HEK293 (cell line): ENCODE measurements at regions not wholly inside any gene's neighbourhood (a gene's known extent, or its start where the extent isn't known, plus 50 kb on each side); places are given as distances from the start of the nearest gene placed in this dataset.

Experiments
- CTCF ChIA-PET: fragments of 350-600 bp; formaldehyde crosslinking; extraction: SDS; loops from one replicate; lab custom pipeline; 2021; ENCODE audit warnings: antibody characterized with exemption; lab: Yijun Ruan, JAX
- POLR2A ChIA-PET: fragments of 300-600 bp; formaldehyde crosslinking; extraction: SDS; loops from one replicate; lab custom pipeline; 2020; ENCODE audit warnings: antibody characterized with exemption, inconsistent platforms; lab: Yijun Ruan, JAX
- H3K27ac ChIP-seq: fragments of 200-500 bp; sonication (Bioruptor generic); 2 replicates; pipeline ENCODE4 v1.5.1; 2014; ENCODE audit warnings: low read depth, low read length, control low read depth, inconsistent platforms; ENCODE audit errors: extremely low read depth
- H3K36me3 ChIP-seq, 2 experiments: fragments of 200-500 bp in 1 of 2; sonication (Bioruptor generic) in 1 of 2; 1 replicate in 1 of 2; 2 replicates in 1 of 2; pipeline ENCODE4 v1.5.1; 2014 to 2017; ENCODE audit warnings: inconsistent platforms in 2 of 2, low read length in 2 of 2; ENCODE audit not compliant: control insufficient read depth in 2 of 2, insufficient read depth in 1 of 2
- H3K4me1 ChIP-seq: fragments of 200-500 bp; sonication (Bioruptor generic); 2 replicates; pipeline ENCODE4 v1.5.1; 2014; ENCODE audit warnings: mild to moderate bottlenecking, low read length, inconsistent platforms; ENCODE audit not compliant: control insufficient read depth, insufficient read depth
- H3K4me3 ChIP-seq: 2 replicates; pipeline ENCODE4 v1.5.1; 2011; ENCODE audit warnings: low read depth, mild to moderate bottlenecking, control low read depth, low read length, moderate library complexity
- H3K9me3 ChIP-seq: fragments of 200-500 bp; sonication (Bioruptor generic); 2 replicates; pipeline ENCODE4 v1.5.1; 2014; ENCODE audit warnings: low read depth, low read length, inconsistent platforms; ENCODE audit not compliant: control insufficient read depth, insufficient read depth
- MEIS1 ChIP-seq: sonication (generic); formaldehyde crosslinking; IDR thresholded peaks from 2 replicates; pipeline ENCODE4 v1.8.1; 2022; ENCODE audit warnings: missing genetic modification reagents, mild to moderate bottlenecking, borderline replicate concordance
- PBX3 ChIP-seq: sonication (generic); formaldehyde crosslinking; IDR thresholded peaks from 2 replicates; pipeline ENCODE4 v1.8.1; 2022; ENCODE audit warnings: mild to moderate bottlenecking, moderate library complexity, missing genetic modification reagents
- TRIM28 ChIP-seq: IDR thresholded peaks from 2 replicates; pipeline ENCODE4 v1.6.1; 2011; ENCODE audit warnings: low read length, control low read depth, borderline replicate concordance
- TSHZ1 ChIP-seq: fragments of 450-650 bp; formaldehyde crosslinking; IDR thresholded peaks from 2 replicates; pipeline ENCODE4 v1.5.1; 2016; ENCODE audit warnings: missing biosample characterization, missing genetic modification characterization, borderline replicate concordance
- ZBTB49 ChIP-seq: fragments of 450-650 bp; formaldehyde crosslinking; IDR thresholded peaks from 2 replicates; pipeline ENCODE4 v1.5.1; 2016; ENCODE audit warnings: missing biosample characterization, missing genetic modification characterization, low read depth
- ZNF114 ChIP-seq: fragments of 450-650 bp; formaldehyde crosslinking; IDR thresholded peaks from 2 replicates; pipeline ENCODE4 v1.5.0; 2017; ENCODE audit warnings: missing biosample characterization, missing genetic modification characterization
- ZNF121 ChIP-seq: fragments of 450-650 bp; formaldehyde crosslinking; IDR thresholded peaks from 2 replicates; pipeline ENCODE4 v1.5.1; 2016; ENCODE audit warnings: missing biosample characterization, missing genetic modification characterization
- ZNF16 ChIP-seq: fragments of 450-650 bp; formaldehyde crosslinking; IDR thresholded peaks from 2 replicates; pipeline ENCODE4 v1.5.1; 2016; ENCODE audit warnings: low read depth, missing biosample characterization, missing genetic modification characterization
- ZNF174 ChIP-seq: fragments of 450-650 bp; formaldehyde crosslinking; IDR thresholded peaks from 2 replicates; pipeline ENCODE4 v1.5.0; 2017; ENCODE audit warnings: missing biosample characterization, mild to moderate bottlenecking, missing genetic modification characterization
- ZNF175 ChIP-seq: fragments of 450-650 bp; formaldehyde crosslinking; IDR thresholded peaks from 2 replicates; pipeline ENCODE4 v1.5.1; 2016; ENCODE audit warnings: missing biosample characterization, missing genetic modification characterization
- ZNF18 ChIP-seq: fragments of 450-650 bp; formaldehyde crosslinking; IDR thresholded peaks from 2 replicates; pipeline ENCODE4 v1.5.1; 2016; ENCODE audit warnings: missing biosample characterization, missing genetic modification characterization
- ZNF184 ChIP-seq: fragments of 450-650 bp; IDR thresholded peaks from 2 replicates; pipeline ENCODE4 v1.5.1; 2018; ENCODE audit warnings: missing biosample characterization, mild to moderate bottlenecking, missing genetic modification characterization
- ZNF202 ChIP-seq: fragments of 450-650 bp; formaldehyde crosslinking; IDR thresholded peaks from 2 replicates; pipeline ENCODE4 v1.5.1; 2016; ENCODE audit warnings: missing biosample characterization, missing genetic modification characterization, borderline replicate concordance
- ZNF211 ChIP-seq: fragments of 450-650 bp; formaldehyde crosslinking; IDR thresholded peaks from 2 replicates; pipeline ENCODE4 v1.5.1; 2016; ENCODE audit warnings: low read depth, missing biosample characterization, missing genetic modification characterization
- ZNF302 ChIP-seq: fragments of 450-650 bp; formaldehyde crosslinking; IDR thresholded peaks from 2 replicates; pipeline ENCODE4 v1.5.1; 2016; ENCODE audit warnings: missing biosample characterization, missing genetic modification characterization, low read depth
- ZNF311 ChIP-seq: fragments of 450-650 bp; formaldehyde crosslinking; IDR thresholded peaks from 2 replicates; pipeline ENCODE4 v1.5.1; 2017; ENCODE audit warnings: missing biosample characterization, missing genetic modification characterization, borderline replicate concordance
- ZNF324 ChIP-seq: fragments of 450-650 bp; formaldehyde crosslinking; IDR thresholded peaks from 2 replicates; pipeline ENCODE4 v1.5.1; 2016; ENCODE audit warnings: missing biosample characterization, missing genetic modification characterization
- ZNF514 ChIP-seq: fragments of 450-650 bp; formaldehyde crosslinking; IDR thresholded peaks from 2 replicates; pipeline ENCODE4 v1.5.1; 2016; ENCODE audit warnings: missing biosample characterization, missing genetic modification characterization
- ZNF529 ChIP-seq: fragments of 450-650 bp; formaldehyde crosslinking; IDR thresholded peaks from 2 replicates; pipeline ENCODE4 v1.5.1; 2017; ENCODE audit warnings: missing genetic modification characterization, missing biosample characterization; ENCODE audit not compliant: insufficient replicate concordance
- ZNF621 ChIP-seq: fragments of 450-650 bp; formaldehyde crosslinking; IDR thresholded peaks from 2 replicates; pipeline ENCODE4 v1.5.1; 2017; ENCODE audit warnings: missing biosample characterization, missing genetic modification characterization
- ZNF624 ChIP-seq: fragments of 450-650 bp; formaldehyde crosslinking; IDR thresholded peaks from 2 replicates; pipeline ENCODE4 v1.5.1; 2017; ENCODE audit warnings: missing biosample characterization, missing genetic modification characterization
- ZNF701 ChIP-seq: fragments of 450-650 bp; formaldehyde crosslinking; IDR thresholded peaks from 2 replicates; pipeline ENCODE4 v1.5.1; 2016; ENCODE audit warnings: missing biosample characterization, missing genetic modification characterization
- ZNF707 ChIP-seq: fragments of 450-650 bp; formaldehyde crosslinking; IDR thresholded peaks from 2 replicates; pipeline ENCODE4 v1.5.1; 2016; ENCODE audit warnings: missing biosample characterization, missing genetic modification characterization
- ZNF768 ChIP-seq: fragments of 450-650 bp; formaldehyde crosslinking; IDR thresholded peaks from 2 replicates; pipeline ENCODE4 v1.5.1; 2018; ENCODE audit warnings: missing biosample characterization, mild to moderate bottlenecking, missing genetic modification characterization
- ZSCAN30 ChIP-seq: fragments of 450-650 bp; IDR thresholded peaks from 2 replicates; pipeline ENCODE4 v1.5.1; 2018; ENCODE audit warnings: missing biosample characterization, mild to moderate bottlenecking, missing genetic modification characterization, moderate library complexity
- ZSCAN4 ChIP-seq: fragments of 450-650 bp; formaldehyde crosslinking; IDR thresholded peaks from 2 replicates; pipeline ENCODE4 v1.5.1; 2017; ENCODE audit warnings: missing biosample characterization, missing genetic modification characterization

- ChIA-PET CTCF (interaction anchor here (0.9 kb wide), 1 partner anchor 1174 kb away, joined by 4 read pairs; no protein-coding TSS in a partner anchor), POLR2A (no interaction called here)
- no peak overlapping the region for H3K27ac ChIP-seq
- H3K4me1 ChIP-seq: no peaks in the 10 kb centered on the region
- no peaks in the 10 kb centered on the region for H3K9me3 ChIP-seq
- no peak overlapping the region for H3K4me3 ChIP-seq
- no peaks in the 10 kb centered on the region for H3K36me3 ChIP-seq
- no peak for TF ChIP-seq ZNF121 (tag by site-specific recombination)
- TF ChIP-seq TRIM28: no peak
- no peak for TF ChIP-seq ZNF707 (tag by site-specific recombination)
- TF ChIP-seq ZNF302 (tag by site-specific recombination): no peak
- no peak for TF ChIP-seq ZNF701
- TF ChIP-seq ZNF624: no peak
- TF ChIP-seq ZNF184 (tag by site-specific recombination): no peak
- TF ChIP-seq ZNF324 (tag by site-specific recombination): no peak
- no peak for TF ChIP-seq ZSCAN30 (tag by site-specific recombination)
- TF ChIP-seq PBX3 (CRISPR knock-in tag): no peak
- no peak for TF ChIP-seq ZNF114 (tag by site-specific recombination)
- TF ChIP-seq ZNF529 (tag by site-specific recombination): no peak
- TF ChIP-seq ZNF174 (tag by site-specific recombination): no peak
- no peak for TF ChIP-seq ZNF175 (tag by site-specific recombination)
- no peak for TF ChIP-seq ZNF16 (tag by site-specific recombination)
- no peak for TF ChIP-seq ZNF768 (tag by site-specific recombination)
- no peak for TF ChIP-seq ZNF211 (tag by site-specific recombination)
These were observed 604.8 kb upstream of the ADAMTS5 start for GRCh38 chr21:27571706-27572105.

GRCh38 chr21:27570306-27570868 lies 603.5 kb upstream of the ADAMTS5 start:
- no peaks in the 10 kb centered on the region for H3K4me1 ChIP-seq
- H3K9me3 ChIP-seq: no peaks in the 10 kb centered on the region
- H3K27ac ChIP-seq: no peak overlapping the region
- ChIA-PET CTCF (interaction anchor here (1.0 to 1.6 kb wide), 2 partner anchors 208 to 720 kb away, joined by 3 to 4 read pairs; no protein-coding TSS in a partner anchor), POLR2A (no interaction called here)
- H3K36me3 ChIP-seq: no peaks in the 10 kb centered on the region
- H3K4me3 ChIP-seq: no peak overlapping the region
- TF ChIP-seq ZNF18 (tag by site-specific recombination) (no peak), ZBTB49 (tag by site-specific recombination) (no peak), ZNF114 (tag by site-specific recombination) (no peak), MEIS1 (CRISPR knock-in tag) (no peak), TSHZ1 (no peak), ZNF621 (no peak), ZNF701 (no peak), ZNF514 (tag by site-specific recombination) (no peak), ZSCAN4 (tag by site-specific recombination) (no peak), ZNF311 (tag by site-specific recombination) (no peak), ZNF202 (tag by site-specific recombination) (no peak)
